Natural killer cell (primary cell): ENCODE measurements at regions not wholly inside any gene's neighbourhood (a gene's known extent, or its start where the extent isn't known, plus 50 kb on each side); places are given as distances from the start of the nearest gene placed in this dataset.

Source experiments
- ATAC-seq, 3 donors: fragments of 150-1000 bp in 2 of 3; fragments of 200-7000 bp in 1 of 3; cut with Tn5 transposase; 1 replicate in 1 of 3; 2 replicates in 2 of 3; pipeline ENCODE4 v1.10.0; 2021; ENCODE audit warnings: mild to moderate bottlenecking in 2 of 3, moderate library complexity in 2 of 3
- DNase-seq, 2 donors: peaks; one replicate each; pipeline versions ENCODE4 v3.0.0 to v3.0.0-alpha.2; 2013 to 2021; ENCODE audit warnings: mixed read lengths in 1 of 2
- H3K27ac ChIP-seq: one replicate; pipeline ENCODE4 v1.5.1; 2013; ENCODE audit warnings: mild to moderate bottlenecking, low read length
- H3K27me3 ChIP-seq: one replicate; pipeline ENCODE4 v1.6.1; 2013; ENCODE audit warnings: low read length; ENCODE audit not compliant: control insufficient read depth, insufficient read depth
- H3K36me3 ChIP-seq: one replicate; pipeline ENCODE4 v1.6.1; 2013; ENCODE audit warnings: low read length; ENCODE audit not compliant: control insufficient read depth, insufficient read depth
- H3K4me1 ChIP-seq: one replicate; pipeline ENCODE4 v1.6.1; 2013; ENCODE audit warnings: low read length; ENCODE audit not compliant: control insufficient read depth, insufficient read depth
- H3K4me3 ChIP-seq: one replicate; pipeline ENCODE4 v1.5.1; 2013; ENCODE audit warnings: low read length
- H3K9me3 ChIP-seq: one replicate; pipeline ENCODE4 v1.6.1; 2013; ENCODE audit warnings: low read length; ENCODE audit not compliant: control insufficient read depth, insufficient read depth
- H3K27ac Mint-ChIP-seq, 2 donors: one replicate each; pipeline ENCODE4 v1.8.0; 2022; ENCODE audit warnings: mild to moderate bottlenecking in 2 of 2, mixed read lengths in 2 of 2, moderate library complexity in 1 of 2
- H3K27me3 Mint-ChIP-seq, 2 donors: one replicate each; pipeline ENCODE4 v1.8.0; 2022; ENCODE audit warnings: low read depth in 2 of 2, mixed read lengths in 2 of 2
- H3K36me3 Mint-ChIP-seq: one replicate; pipeline ENCODE4 v1.8.0; 2022; ENCODE audit warnings: mixed read lengths
- H3K4me1 Mint-ChIP-seq, 2 donors: one replicate each; pipeline ENCODE4 v1.8.0; 2022; ENCODE audit warnings: mixed read lengths in 2 of 2
- H3K4me3 Mint-ChIP-seq: one replicate; pipeline ENCODE4 v1.8.0; 2022; ENCODE audit warnings: mild to moderate bottlenecking, moderate library complexity, mixed read lengths
- H3K9me3 Mint-ChIP-seq, 2 donors: one replicate each; pipeline ENCODE4 v1.8.0; 2022; ENCODE audit warnings: mixed read lengths in 2 of 2
- CTCF ChIP-seq: fragments of 200-600 bp; IDR thresholded peaks from one replicate; pipeline ENCODE4 v1.8.0; 2022; ENCODE audit warnings: antibody characterized with exemption
- WGBS: methylation state at CpG from one replicate; pipeline ENCODE4 v1.1.7; 2013; ENCODE audit warnings: missing lambda C conversion rate; ENCODE audit not compliant: insufficient coverage; 5-methylcytosine and 5-hydroxymethylcytosine counted together
- intact Hi-C: fragments of 100-400 bp; cut with micrococcal nuclease; formaldehyde crosslinking; loops from one replicate; pipeline ENCODE4 v1.14.2; 2022

- no peaks in the 10 kb centered on the region for H3K9me3 ChIP-seq
- 68% methylated on average over 6 of the region's 6 CpGs for WGBS
- DNase-seq (no peak), ATAC-seq (no peak)
- H3K27me3 ChIP-seq: no peaks in the 10 kb centered on the region
- Mint-ChIP-seq H3K4me1 (no peaks in the 10 kb centered on the region), H3K9me3 (no peaks in the 10 kb centered on the region), H3K4me3 (no peak overlapping the region), H3K36me3 (no peaks in the 10 kb centered on the region), H3K27me3 (peaks cover 6 to 8% of the 10 kb centered on the region in 2 donors), H3K27ac (no peak overlapping the region)
- H3K36me3 ChIP-seq: no peaks in the 10 kb centered on the region
- no peak for TF ChIP-seq CTCF
- intact Hi-C loops: no loop called here
- H3K4me1 ChIP-seq: no peaks in the 10 kb centered on the region
- H3K4me3 ChIP-seq: no peak overlapping the region
- no peak overlapping the region for H3K27ac ChIP-seq
Observed at GRCh38 chr9:126153382-126153781, 173.2 kb upstream of the MVB12B start.

GRCh38 chr9:126154182-126154827 lies 172.3 kb upstream of the MVB12B start:
- Mint-ChIP-seq H3K9me3 (no peaks in the 10 kb centered on the region), H3K27ac (no peak overlapping the region), H3K36me3 (no peaks in the 10 kb centered on the region), H3K4me1 (no peaks in the 10 kb centered on the region), H3K27me3 (peaks cover 0 to 9% of the 10 kb centered on the region in 2 donors), H3K4me3 (no peak overlapping the region)
- intact Hi-C loops: no loop called here
- DNase-seq (no peak), ATAC-seq (no peak)
- WGBS: 77% methylated on average over 10 of the region's 10 CpGs
- no peaks in the 10 kb centered on the region for H3K9me3 ChIP-seq
- H3K27me3 ChIP-seq: no peaks in the 10 kb centered on the region
- no peak for TF ChIP-seq CTCF
- no peak overlapping the region for H3K4me3 ChIP-seq
- no peaks in the 10 kb centered on the region for H3K4me1 ChIP-seq
- no peaks in the 10 kb centered on the region for H3K36me3 ChIP-seq
- no peak overlapping the region for H3K27ac ChIP-seq

GRCh38 chr9:126154869-126155268 lies 171.8 kb upstream of the MVB12B start:
- no peak overlapping the region for H3K27ac ChIP-seq
- H3K27me3 ChIP-seq: no peaks in the 10 kb centered on the region
- Mint-ChIP-seq H3K36me3 (no peaks in the 10 kb centered on the region), H3K4me1 (no peaks in the 10 kb centered on the region), H3K27ac (no peak overlapping the region), H3K4me3 (no peak overlapping the region), H3K9me3 (no peaks in the 10 kb centered on the region), H3K27me3 (peaks cover 0 to 9% of the 10 kb centered on the region in 2 donors)
- no peaks in the 10 kb centered on the region for H3K36me3 ChIP-seq
- H3K9me3 ChIP-seq: no peaks in the 10 kb centered on the region
- intact Hi-C loops: no loop called here
- WGBS: 83% methylated on average over 5 of the region's 5 CpGs
- ATAC-seq: no peak
- no peaks in the 10 kb centered on the region for H3K4me1 ChIP-seq
- H3K4me3 ChIP-seq: no peak overlapping the region
- no peak for DNase-seq
- TF ChIP-seq CTCF: no peak
